IPS DF 6.9 (cell line): ENCODE measurements at regions not wholly inside any gene's neighbourhood (a gene's known extent, or its start where the extent isn't known, plus 50 kb on each side); places are given as distances from the start of the nearest gene placed in this dataset.

Experiments
- DNase-seq: peaks from one replicate; pipeline ENCODE4 v3.0.0-alpha.2; 2013; ENCODE audit warnings: low read depth, low spot score
- H3K27ac ChIP-seq: one replicate; pipeline ENCODE4 v1.5.1; 2013; ENCODE audit warnings: low read length, control low read depth
- H3K27me3 ChIP-seq: 2 replicates; pipeline ENCODE4 v1.6.1; 2013; ENCODE audit warnings: mild to moderate bottlenecking, low read length; ENCODE audit not compliant: control insufficient read depth, insufficient read depth
- H3K36me3 ChIP-seq: 2 replicates; pipeline ENCODE4 v1.6.1; 2013; ENCODE audit warnings: low read length; ENCODE audit not compliant: control insufficient read depth, insufficient read depth
- H3K4me1 ChIP-seq: 2 replicates; pipeline ENCODE4 v1.6.1; 2013; ENCODE audit warnings: low read length; ENCODE audit not compliant: control insufficient read depth, insufficient read depth
- H3K4me3 ChIP-seq: 2 replicates; pipeline ENCODE4 v1.5.1; 2013; ENCODE audit warnings: mild to moderate bottlenecking, low read length
- H3K9me3 ChIP-seq: 2 replicates; pipeline ENCODE4 v1.6.1; 2013; ENCODE audit warnings: low read length, inconsistent platforms; ENCODE audit not compliant: control insufficient read depth, insufficient read depth
- WGBS: extraction: QIAGEN DNeasy Blood & Tissue Kit; methylation state at CpG from one replicate; pipeline ENCODE4 v1.1.7; 2013; ENCODE audit warnings: mixed read lengths, missing lambda C conversion rate; ENCODE audit not compliant: insufficient read length, insufficient coverage; 5-methylcytosine and 5-hydroxymethylcytosine counted together

- H3K4me1 ChIP-seq = no peaks in the 10 kb centered on the region
- H3K4me3 ChIP-seq = no peak overlapping the region
- H3K9me3 ChIP-seq = no peaks in the 10 kb centered on the region
- H3K27me3 ChIP-seq = no peaks in the 10 kb centered on the region
- no peak for DNase-seq
- no CpG with 5 or more reads among the region's 5 CpGs for WGBS
- H3K27ac ChIP-seq = no peak overlapping the region
- no peaks in the 10 kb centered on the region for H3K36me3 ChIP-seq
These were observed 88.0 kb upstream of the PBX1 start for GRCh38 chr1:164470996-164471395.

- H3K4me3 ChIP-seq = no peak overlapping the region
- no peak overlapping the region for H3K27ac ChIP-seq
- H3K36me3 ChIP-seq = no peaks in the 10 kb centered on the region
- no peaks in the 10 kb centered on the region for H3K9me3 ChIP-seq
- H3K4me1 ChIP-seq = no peaks in the 10 kb centered on the region; the same call in 1 of the 2 replicates
- H3K27me3 ChIP-seq = no peaks in the 10 kb centered on the region
- DNase-seq = no peak
- no CpG with 5 or more reads among the region's 1 CpG for WGBS
These were observed 86.1 kb upstream of the PBX1 start for GRCh38 chr1:164472841-164473240.

- Histone ChIP-seq H3K36me3 (no peaks in the 10 kb centered on the region), H3K9me3 (no peaks in the 10 kb centered on the region), H3K4me3 (no peak overlapping the region), H3K4me1 (no peaks in the 10 kb centered on the region; the same call in 1 of the 2 replicates), H3K27ac (no peak overlapping the region), H3K27me3 (no peaks in the 10 kb centered on the region)
- DNase-seq = no peak
- WGBS = no CpG with 5 or more reads among the region's 3 CpGs
These were observed 85.4 kb upstream of the PBX1 start for GRCh38 chr1:164473544-164473943.

GRCh38 chr1:164475834-164476233 lies 83.2 kb upstream of the PBX1 start:
- no peak for DNase-seq
- no CpG with 5 or more reads among the region's 7 CpGs for WGBS
- H3K27me3 ChIP-seq = no peaks in the 10 kb centered on the region
- H3K4me1 ChIP-seq = no peaks in the 10 kb centered on the region; the same call in 1 of the 2 replicates
- H3K9me3 ChIP-seq = no peaks in the 10 kb centered on the region
- no peaks in the 10 kb centered on the region for H3K36me3 ChIP-seq
- no peak overlapping the region for H3K4me3 ChIP-seq
- no peak overlapping the region for H3K27ac ChIP-seq

- Histone ChIP-seq H3K36me3 (no peaks in the 10 kb centered on the region), H3K4me1 (no peaks in the 10 kb centered on the region; the same call in 1 of the 2 replicates), H3K9me3 (no peaks in the 10 kb centered on the region), H3K27ac (no peak overlapping the region), H3K4me3 (no peak overlapping the region), H3K27me3 (no peaks in the 10 kb centered on the region)
- DNase-seq = peak; percentile 13
- WGBS = no CpG with 5 or more reads among the region's 4 CpGs
These were observed 81.6 kb upstream of the PBX1 start for GRCh38 chr1:164477343-164477742.

- WGBS = no CpG with 5 or more reads among the region's 1 CpG
- no peaks in the 10 kb centered on the region for H3K36me3 ChIP-seq
- no peaks in the 10 kb centered on the region for H3K9me3 ChIP-seq
- no peaks in the 10 kb centered on the region for H3K27me3 ChIP-seq
- no peaks in the 10 kb centered on the region; the same call in 1 of the 2 replicates for H3K4me1 ChIP-seq
- DNase-seq = no peak
- no peak overlapping the region for H3K27ac ChIP-seq
- no peak overlapping the region for H3K4me3 ChIP-seq
These were observed 79.7 kb upstream of the PBX1 start for GRCh38 chr1:164479242-164479641.

- Histone ChIP-seq H3K9me3 (no peaks in the 10 kb centered on the region), H3K4me1 (no peaks in the 10 kb centered on the region; the same call in 1 of the 2 replicates), H3K27me3 (no peaks in the 10 kb centered on the region), H3K27ac (no peak overlapping the region), H3K36me3 (no peaks in the 10 kb centered on the region), H3K4me3 (no peak overlapping the region)
- no peak for DNase-seq
- WGBS = no CpG with 5 or more reads among the region's 1 CpG
These were observed 78.6 kb upstream of the PBX1 start for GRCh38 chr1:164480285-164480907.

- Histone ChIP-seq H3K27ac (no peak overlapping the region), H3K9me3 (no peaks in the 10 kb centered on the region), H3K4me1 (no peaks in the 10 kb centered on the region), H3K36me3 (no peaks in the 10 kb centered on the region), H3K4me3 (no peak overlapping the region), H3K27me3 (no peaks in the 10 kb centered on the region)
- WGBS = no CpG with 5 or more reads among the region's 3 CpGs
- no peak for DNase-seq
These were observed 63.1 kb upstream of the PBX1 start for GRCh38 chr1:164495905-164496304.

- Histone ChIP-seq H3K4me3 (no peak overlapping the region), H3K27ac (no peak overlapping the region), H3K27me3 (no peaks in the 10 kb centered on the region), H3K36me3 (no peaks in the 10 kb centered on the region), H3K9me3 (no peaks in the 10 kb centered on the region), H3K4me1 (no peaks in the 10 kb centered on the region)
- DNase-seq = no peak
- no CpG with 5 or more reads among the region's 2 CpGs for WGBS
These were observed 60.2 kb upstream of the PBX1 start for GRCh38 chr1:164498792-164499191.

GRCh38 chr1:164504749-164505148 lies 54.2 kb upstream of the PBX1 start:
- Histone ChIP-seq H3K4me3 (no peak overlapping the region), H3K9me3 (no peaks in the 10 kb centered on the region), H3K4me1 (no peaks in the 10 kb centered on the region), H3K36me3 (no peaks in the 10 kb centered on the region), H3K27me3 (no peaks in the 10 kb centered on the region), H3K27ac (no peak overlapping the region)
- no peak for DNase-seq
- WGBS = no CpG with 5 or more reads among the region's 1 CpG
